Smooth muscle cell (in vitro differentiated cells): ENCODE measurements at regions not wholly inside any gene's neighbourhood (a gene's known extent, or its start where the extent isn't known, plus 50 kb on each side); places are given as distances from the start of the nearest gene placed in this dataset.

ENCODE experiments used
- DNase-seq: peaks from one replicate; lab custom pipeline; 2025; ENCODE audit not compliant: unreplicated experiment; lab: John Stamatoyannopoulos, UW
- H2AFZ ChIP-seq: fragments of 200-600 bp; sonication (generic); 2 replicates; pipeline ENCODE4 v1.6.0; 2016; ENCODE audit warnings: antibody characterized with exemption, low read depth, mild to moderate bottlenecking
- H3F3A ChIP-seq: fragments of 200-600 bp; sonication (generic); 2 replicates; pipeline ENCODE4 v1.6.0; 2017; ENCODE audit warnings: antibody characterized with exemption, low read depth
- H3K27ac ChIP-seq: fragments of 200-600 bp; sonication (generic); 2 replicates; pipeline ENCODE4 v1.5.1; 2016; ENCODE audit warnings: low read depth, mild to moderate bottlenecking
- H3K27me3 ChIP-seq: fragments of 200-600 bp; sonication (generic); 2 replicates; pipeline ENCODE4 v1.6.1; 2016; ENCODE audit warnings: low read depth, mild to moderate bottlenecking
- H3K36me3 ChIP-seq: fragments of 200-600 bp; sonication (generic); 2 replicates; pipeline ENCODE4 v1.5.1; 2016; ENCODE audit warnings: low read depth
- H3K4me1 ChIP-seq: fragments of 200-600 bp; sonication (generic); 2 replicates; pipeline ENCODE4 v1.5.1; 2016; ENCODE audit warnings: low read depth
- H3K4me2 ChIP-seq: fragments of 200-600 bp; sonication (generic); 2 replicates; pipeline ENCODE4 v1.6.0; 2016; ENCODE audit warnings: mild to moderate bottlenecking
- H3K4me3 ChIP-seq: fragments of 200-600 bp; sonication (generic); 2 replicates; pipeline ENCODE4 v1.5.1; 2016; ENCODE audit warnings: mild to moderate bottlenecking
- H3K79me2 ChIP-seq: fragments of 200-600 bp; sonication (generic); 2 replicates; pipeline ENCODE4 v1.6.0; 2016; ENCODE audit warnings: low read depth, mild to moderate bottlenecking
- H3K9ac ChIP-seq: fragments of 200-600 bp; sonication (generic); 2 replicates; pipeline ENCODE4 v1.6.0; 2016; ENCODE audit warnings: low read depth
- H3K9me3 ChIP-seq: fragments of 200-600 bp; sonication (generic); replicated peaks from 2 replicates; pipeline ENCODE4 v1.5.1; 2016; ENCODE audit warnings: low read depth
- H4K20me1 ChIP-seq: fragments of 200-600 bp; sonication (generic); 2 replicates; pipeline ENCODE4 v1.6.0; 2016; ENCODE audit warnings: low read depth
- WGBS: methylation state at CpG from one replicate; pipeline ENCODE4 v1.1.7; 2016; ENCODE audit warnings: low lambda C conversion rate; 5-methylcytosine and 5-hydroxymethylcytosine counted together
- TF ChIP-seq, protein P1 (sequence below): fragments of 200-600 bp; sonication (generic); IDR thresholded peaks from 2 replicates; pipeline ENCODE4 v1.5.1; 2017; ENCODE audit warnings: borderline replicate concordance, mild to moderate bottlenecking, antibody characterized with exemption; ENCODE audit not compliant: insufficient read depth, poor library complexity, severe bottlenecking

- H3K79me2 ChIP-seq = no peaks in the 10 kb centered on the region
- no peaks in the 10 kb centered on the region for H3K36me3 ChIP-seq
- no peaks in the 10 kb centered on the region for H3K27me3 ChIP-seq
- H3K4me2 ChIP-seq = no peak overlapping the region
- TF ChIP-seq, protein P1, sequence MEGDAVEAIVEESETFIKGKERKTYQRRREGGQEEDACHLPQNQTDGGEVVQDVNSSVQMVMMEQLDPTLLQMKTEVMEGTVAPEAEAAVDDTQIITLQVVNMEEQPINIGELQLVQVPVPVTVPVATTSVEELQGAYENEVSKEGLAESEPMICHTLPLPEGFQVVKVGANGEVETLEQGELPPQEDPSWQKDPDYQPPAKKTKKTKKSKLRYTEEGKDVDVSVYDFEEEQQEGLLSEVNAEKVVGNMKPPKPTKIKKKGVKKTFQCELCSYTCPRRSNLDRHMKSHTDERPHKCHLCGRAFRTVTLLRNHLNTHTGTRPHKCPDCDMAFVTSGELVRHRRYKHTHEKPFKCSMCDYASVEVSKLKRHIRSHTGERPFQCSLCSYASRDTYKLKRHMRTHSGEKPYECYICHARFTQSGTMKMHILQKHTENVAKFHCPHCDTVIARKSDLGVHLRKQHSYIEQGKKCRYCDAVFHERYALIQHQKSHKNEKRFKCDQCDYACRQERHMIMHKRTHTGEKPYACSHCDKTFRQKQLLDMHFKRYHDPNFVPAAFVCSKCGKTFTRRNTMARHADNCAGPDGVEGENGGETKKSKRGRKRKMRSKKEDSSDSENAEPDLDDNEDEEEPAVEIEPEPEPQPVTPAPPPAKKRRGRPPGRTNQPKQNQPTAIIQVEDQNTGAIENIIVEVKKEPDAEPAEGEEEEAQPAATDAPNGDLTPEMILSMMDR = no peak
- WGBS = 77% methylated on average over 2 of the region's 2 CpGs
- no peak overlapping the region for H3K9ac ChIP-seq
- H2AFZ ChIP-seq = no peak overlapping the region
- H4K20me1 ChIP-seq = no peaks in the 10 kb centered on the region
- no peak for DNase-seq
- H3K27ac ChIP-seq = no peak overlapping the region
- no peaks in the 10 kb centered on the region for H3K4me1 ChIP-seq
- H3K4me3 ChIP-seq = no peak overlapping the region
- H3F3A ChIP-seq = no peaks in the 10 kb centered on the region
- H3K9me3 ChIP-seq = no peaks in the 10 kb centered on the region
Measured at GRCh38 chr18:65568866-65569265, 181.9 kb upstream of the CDH7 start.

- Histone ChIP-seq H3K9ac (no peak overlapping the region), H3K9me3 (no peaks in the 10 kb centered on the region), H3K79me2 (no peaks in the 10 kb centered on the region), H3F3A (no peaks in the 10 kb centered on the region), H4K20me1 (no peaks in the 10 kb centered on the region), H3K36me3 (no peaks in the 10 kb centered on the region), H3K4me3 (no peak overlapping the region), H2AFZ (peak overlapping the region; percentile 37), H3K4me2 (peak overlapping the region; percentile 12), H3K4me1 (no peaks in the 10 kb centered on the region), H3K27ac (no peak overlapping the region), H3K27me3 (no peaks in the 10 kb centered on the region)
- TF ChIP-seq, protein P1 = peak; percentile 59
- WGBS = 18% methylated on average over 3 of the region's 3 CpGs
- no peak for DNase-seq
Measured at GRCh38 chr18:65567372-65567771, 183.4 kb upstream of the CDH7 start.

- H3K4me1 ChIP-seq = no peaks in the 10 kb centered on the region
- no peaks in the 10 kb centered on the region for H3K36me3 ChIP-seq
- TF ChIP-seq, protein P1 = no peak
- H3K9me3 ChIP-seq = no peaks in the 10 kb centered on the region
- H3K27ac ChIP-seq = no peak overlapping the region
- H3K4me2 ChIP-seq = no peak overlapping the region
- WGBS = 92% methylated on average over 3 of the region's 3 CpGs
- no peaks in the 10 kb centered on the region for H3K27me3 ChIP-seq
- no peaks in the 10 kb centered on the region for H4K20me1 ChIP-seq
- no peaks in the 10 kb centered on the region for H3F3A ChIP-seq
- no peaks in the 10 kb centered on the region for H3K79me2 ChIP-seq
- H3K4me3 ChIP-seq = no peak overlapping the region
- H2AFZ ChIP-seq = no peak overlapping the region
- no peak overlapping the region for H3K9ac ChIP-seq
- DNase-seq = no peak
Measured at GRCh38 chr18:65548316-65548715, 202.5 kb upstream of the CDH7 start.

- Histone ChIP-seq H3K9me3 (no peaks in the 10 kb centered on the region), H3K9ac (no peak overlapping the region), H3K4me1 (no peaks in the 10 kb centered on the region), H3K27ac (no peak overlapping the region), H3K79me2 (no peaks in the 10 kb centered on the region), H3K27me3 (no peaks in the 10 kb centered on the region), H3K4me3 (no peak overlapping the region), H3K4me2 (no peak overlapping the region), H3K36me3 (no peaks in the 10 kb centered on the region), H3F3A (no peaks in the 10 kb centered on the region), H4K20me1 (no peaks in the 10 kb centered on the region), H2AFZ (no peak overlapping the region)
- TF ChIP-seq, protein P1 = no peak
- no peak for DNase-seq
Measured at GRCh38 chr18:65547046-65547445, 203.8 kb upstream of the CDH7 start.
